ENCODE measurements at regions not wholly inside any gene's neighbourhood (a gene's known extent, or its start where the extent isn't known, plus 50 kb on each side); places are given as distances from the start of the nearest gene placed in this dataset.
A peak's percentile ranks its signal among the peaks of the same experiment; 100 is the strongest.

DNA sequence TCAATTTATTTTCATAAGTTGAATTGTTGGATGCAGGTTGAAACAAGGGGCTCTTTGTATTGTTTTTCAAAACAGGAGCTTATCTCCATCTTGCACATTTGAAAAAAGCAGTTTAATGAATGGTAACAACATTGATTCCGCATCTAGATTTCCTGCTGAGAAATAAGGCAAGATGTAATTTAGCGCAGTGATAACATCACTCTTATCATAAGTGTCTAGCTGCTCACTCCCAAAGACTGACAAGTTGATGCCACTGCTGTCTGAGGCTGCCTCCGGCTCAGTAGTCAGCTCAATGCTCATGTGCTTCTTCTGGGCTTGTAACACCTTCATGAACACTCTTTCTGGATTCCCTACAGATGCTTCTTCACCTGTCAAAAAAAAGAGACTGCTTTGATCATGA, 92.4 kb downstream of the KPNA2 start:
- CTCF ChIA-PET: interaction anchor here (0.6 to 1.9 kb wide), 2 partner anchors 73 to 265 kb away, joined by 4 to 5 read pairs; no protein-coding TSS in a partner anchor
- Histone ChIP-seq H3K4me1 (ENCODE audit: control insufficient read depth, insufficient read depth, low read length) (0 out of 2 replicates have a peak, but pooled peaks cover 3% of the 10 kb centered on the region), H3K4me3 (ENCODE audit: low read depth, low read length) (no peak overlapping the region), H3K36me3 (ENCODE audit: control insufficient read depth in 2 of 2, insufficient read depth in 1 of 2, low read length in 2 of 2) (peaks cover 14 to 37% of the 10 kb centered on the region in 2 experiments), H3K27ac (ENCODE audit: extremely low read depth, low read depth, low read length) (no peak overlapping the region), H3K9me3 (ENCODE audit: control insufficient read depth, insufficient read depth, low read depth, low read length) (no peaks in the 10 kb centered on the region)
- POLR2A ChIA-PET: no interaction called here
- TF ChIP-seq OSR2 (tag by site-specific recombination; IDR thresholded peaks at IDR 0.05) (peak; percentile 67), ZNF610 (tag by site-specific recombination; IDR thresholded peaks at IDR 0.05; ENCODE audit: borderline replicate concordance) (no peak), FEZF1 (tag by site-specific recombination; IDR thresholded peaks at IDR 0.05) (0 out of 2 replicates have a peak, but pooled peaks have one; percentile 13), ZNF768 (tag by site-specific recombination; IDR thresholded peaks at IDR 0.05) (no peak), ZNF548 (tag by site-specific recombination; IDR thresholded peaks at IDR 0.05) (no peak), ZNF426 (tag by site-specific recombination; IDR thresholded peaks at IDR 0.05) (no peak)
- TF ChIP-seq, protein P1, sequence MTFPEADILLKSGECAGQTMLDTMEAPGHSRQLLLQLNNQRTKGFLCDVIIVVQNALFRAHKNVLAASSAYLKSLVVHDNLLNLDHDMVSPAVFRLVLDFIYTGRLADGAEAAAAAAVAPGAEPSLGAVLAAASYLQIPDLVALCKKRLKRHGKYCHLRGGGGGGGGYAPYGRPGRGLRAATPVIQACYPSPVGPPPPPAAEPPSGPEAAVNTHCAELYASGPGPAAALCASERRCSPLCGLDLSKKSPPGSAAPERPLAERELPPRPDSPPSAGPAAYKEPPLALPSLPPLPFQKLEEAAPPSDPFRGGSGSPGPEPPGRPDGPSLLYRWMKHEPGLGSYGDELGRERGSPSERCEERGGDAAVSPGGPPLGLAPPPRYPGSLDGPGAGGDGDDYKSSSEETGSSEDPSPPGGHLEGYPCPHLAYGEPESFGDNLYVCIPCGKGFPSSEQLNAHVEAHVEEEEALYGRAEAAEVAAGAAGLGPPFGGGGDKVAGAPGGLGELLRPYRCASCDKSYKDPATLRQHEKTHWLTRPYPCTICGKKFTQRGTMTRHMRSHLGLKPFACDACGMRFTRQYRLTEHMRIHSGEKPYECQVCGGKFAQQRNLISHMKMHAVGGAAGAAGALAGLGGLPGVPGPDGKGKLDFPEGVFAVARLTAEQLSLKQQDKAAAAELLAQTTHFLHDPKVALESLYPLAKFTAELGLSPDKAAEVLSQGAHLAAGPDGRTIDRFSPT (tag by site-specific recombination; IDR thresholded peaks at IDR 0.05): no peak

DNA sequence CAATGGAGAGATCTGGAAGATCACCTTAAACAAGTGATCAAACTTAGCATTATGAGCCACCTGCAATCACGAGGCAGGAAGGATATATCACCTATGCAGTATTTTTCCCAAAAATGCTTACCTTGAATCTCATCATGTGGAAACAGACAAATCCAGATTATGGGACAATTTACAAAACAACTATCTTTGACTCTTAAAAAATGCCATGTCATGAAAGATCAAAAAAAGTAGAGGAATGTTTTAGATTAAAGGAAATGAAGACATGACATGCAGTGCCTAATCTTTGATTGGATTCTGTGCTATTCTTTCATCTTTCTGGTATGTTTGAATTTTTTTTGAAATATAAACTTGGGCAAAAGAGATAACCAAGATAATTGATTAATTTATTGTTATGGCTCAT, 95.9 kb downstream of the KPNA2 start:
- no peak overlapping the region for H3K4me3 ChIP-seq (ENCODE audit: low read depth, low read length)
- H3K36me3 ChIP-seq (ENCODE audit: control insufficient read depth in 2 of 2, insufficient read depth in 1 of 2, low read length in 2 of 2): peaks cover under 1 to 34% of the 10 kb centered on the region in 2 experiments; a peak in 2 of 3 replicates
- POLR2A ChIA-PET: no interaction called here
- H3K9me3 ChIP-seq (ENCODE audit: control insufficient read depth, insufficient read depth, low read depth, low read length): no peaks in the 10 kb centered on the region
- TF ChIP-seq REPIN1 (tag by site-specific recombination; IDR thresholded peaks at IDR 0.05; ENCODE audit: low read depth) (no peak), ZNF274 (IDR thresholded peaks at IDR 0.05; ENCODE audit: low read length) (no peak), ZNF274 (tag by site-specific recombination; IDR thresholded peaks at IDR 0.05; ENCODE audit: borderline replicate concordance) (no peak), ZNF174 (tag by site-specific recombination; IDR thresholded peaks at IDR 0.05) (no peak), ZNF600 (tag by site-specific recombination; IDR thresholded peaks at IDR 0.05) (no peak), GFI1B (tag by site-specific recombination; IDR thresholded peaks at IDR 0.05) (no peak), ZNF768 (tag by site-specific recombination; IDR thresholded peaks at IDR 0.05) (no peak), ZNF571 (tag by site-specific recombination; IDR thresholded peaks at IDR 0.05) (no peak), ZNF335 (tag by site-specific recombination; conservative IDR thresholded peaks at IDR 0.05) (no peak), ZNF362 (tag by site-specific recombination; IDR thresholded peaks at IDR 0.05) (no peak), WT1 (tag by site-specific recombination; IDR thresholded peaks at IDR 0.05) (no peak), ZNF133 (tag by site-specific recombination; IDR thresholded peaks at IDR 0.05) (no peak), ZNF223 (tag by site-specific recombination; IDR thresholded peaks at IDR 0.05) (no peak), ZNF792 (tag by site-specific recombination; IDR thresholded peaks at IDR 0.05) (no peak)
- TF ChIP-seq, protein P1 (tag by site-specific recombination; IDR thresholded peaks at IDR 0.05): no peak
- no peak overlapping the region for H3K27ac ChIP-seq (ENCODE audit: extremely low read depth, low read depth, low read length)
- CTCF ChIA-PET: no interaction called here
- H3K4me1 ChIP-seq (ENCODE audit: control insufficient read depth, insufficient read depth, low read length): 0 out of 2 replicates have a peak, but pooled peaks cover 3% of the 10 kb centered on the region
